Fibroblast of skin of scalp (primary cell): ENCODE measurements at regions not wholly inside any gene's neighbourhood (a gene's known extent, or its start where the extent isn't known, plus 50 kb on each side); places are given as distances from the start of the nearest gene placed in this dataset.

Source experiments
- DNase-seq: peaks from one replicate; pipeline ENCODE4 v3.0.0-alpha.2; 2013

GRCh38 chr13:107907065-107907805, 308.1 kb downstream of the LIG4 start:
- DNase-seq: no peak

DNA sequence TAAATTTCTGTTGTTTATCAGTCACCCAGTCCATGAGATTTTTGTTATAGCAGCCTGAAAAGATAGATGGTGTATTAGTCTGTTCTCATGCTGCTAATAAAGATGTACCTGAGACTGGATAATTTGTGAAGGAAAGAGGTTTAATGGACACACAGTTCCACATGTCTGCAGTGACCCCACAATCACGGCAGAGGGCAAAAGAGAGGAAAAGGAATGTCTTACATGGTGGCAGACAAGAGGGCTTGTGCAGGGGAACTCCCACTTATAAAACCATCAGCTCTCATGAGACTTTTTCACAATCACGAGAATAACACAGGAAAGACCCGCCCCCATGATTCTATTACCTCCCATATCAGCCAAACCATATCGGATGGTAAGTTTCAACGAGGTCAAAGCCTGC, 309.2 kb downstream of the LIG4 start:
- DNase-seq: no peak

DNA sequence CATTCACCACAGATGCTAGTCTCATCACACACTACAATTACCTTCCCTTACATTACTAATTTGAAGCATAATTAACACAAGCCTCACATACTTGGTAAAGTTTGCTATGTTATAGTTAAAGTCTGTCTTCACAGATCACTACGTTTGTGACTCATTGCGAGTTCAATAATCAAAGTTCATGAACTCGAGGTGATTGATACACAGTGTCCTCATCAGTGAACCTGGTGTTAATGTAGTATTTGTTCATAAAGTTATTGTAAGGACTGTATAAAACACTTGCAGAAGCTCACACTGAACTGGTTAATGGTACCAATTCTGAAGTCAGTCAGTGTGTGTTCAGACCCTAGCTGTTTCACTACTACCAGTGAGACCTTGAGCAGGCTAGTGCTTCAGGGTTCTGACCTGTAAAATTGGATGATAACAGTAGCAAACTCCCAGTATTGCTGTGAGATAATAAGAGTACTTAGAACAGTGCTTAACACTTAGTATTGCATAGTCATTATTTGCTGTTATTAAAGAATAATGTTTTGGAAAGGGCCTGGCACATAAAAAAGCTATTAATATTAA, 313.3 kb downstream of the LIG4 start:
- no peak for DNase-seq

GRCh38 chr13:107901230-107901629, 314.1 kb downstream of the LIG4 start:
- no peak for DNase-seq

- DNase-seq: peak; percentile 27
These were observed 314.6 kb downstream of the LIG4 start for GRCh38 chr13:107900775-107901174.

DNA sequence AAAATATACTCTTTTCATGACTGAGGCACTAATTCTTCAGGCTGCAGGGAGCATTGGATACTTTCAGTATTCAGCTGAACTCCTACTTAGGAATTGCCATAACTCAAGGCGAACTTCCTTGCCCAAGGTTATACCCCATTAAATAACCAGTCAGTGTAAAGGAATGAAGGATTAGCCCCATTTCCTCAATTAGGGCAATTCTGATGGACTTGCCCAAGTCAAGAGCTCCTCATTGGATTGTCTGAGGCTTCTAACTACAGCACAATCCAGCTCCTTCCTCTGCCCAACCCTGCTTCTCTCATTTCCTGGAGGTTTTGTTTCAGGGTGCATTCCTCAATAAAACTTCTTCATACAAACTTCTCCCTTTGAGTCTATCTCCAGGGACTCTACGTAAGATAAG, 329.2 kb downstream of the LIG4 start:
- DNase-seq: no peak

DNA sequence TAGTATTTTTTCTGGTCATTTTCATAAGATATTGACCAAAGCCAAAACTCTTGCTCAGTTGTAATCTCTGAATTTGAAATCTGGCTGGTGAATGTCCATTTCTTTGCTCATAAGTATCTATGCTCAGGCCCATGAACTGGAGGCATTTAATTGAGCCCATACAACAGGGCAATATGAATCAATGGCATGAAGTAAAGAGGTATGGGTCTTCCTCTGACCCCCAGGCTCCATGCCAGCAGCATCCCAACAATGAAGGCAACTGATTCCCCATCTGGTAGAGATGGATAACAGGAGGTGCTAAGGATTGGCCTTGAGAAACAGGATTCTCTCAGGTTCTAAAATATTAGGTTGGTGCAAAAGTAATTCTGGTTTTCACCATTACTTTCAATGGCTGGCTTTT, 330.8 kb downstream of the LIG4 start:
- no peak for DNase-seq

- DNase-seq: peak; percentile 40
These were observed 331.7 kb downstream of the LIG4 start for GRCh38 chr13:107883561-107884175.

GRCh38 chr13:107882708-107883560, 332.4 kb downstream of the LIG4 start:
- no peak for DNase-seq

DNA sequence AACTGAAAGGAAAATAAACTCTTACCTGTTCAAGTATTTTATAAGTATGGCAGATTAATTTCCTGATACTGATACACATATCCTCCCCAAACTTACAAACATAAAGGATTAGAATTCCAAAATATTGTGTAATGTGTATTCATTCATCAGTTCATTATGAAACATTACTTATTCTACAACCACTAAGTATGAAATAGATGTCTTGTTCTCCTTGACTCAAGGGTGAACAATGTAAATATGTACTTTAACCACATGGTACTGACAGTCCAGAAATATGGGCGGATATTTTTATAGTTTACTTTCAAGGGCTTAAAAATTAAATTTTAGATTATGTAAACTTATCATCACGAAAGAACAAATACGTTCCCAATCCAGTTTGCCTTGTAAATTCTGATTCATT, 334.0 kb downstream of the LIG4 start:
- no peak for DNase-seq

DNA sequence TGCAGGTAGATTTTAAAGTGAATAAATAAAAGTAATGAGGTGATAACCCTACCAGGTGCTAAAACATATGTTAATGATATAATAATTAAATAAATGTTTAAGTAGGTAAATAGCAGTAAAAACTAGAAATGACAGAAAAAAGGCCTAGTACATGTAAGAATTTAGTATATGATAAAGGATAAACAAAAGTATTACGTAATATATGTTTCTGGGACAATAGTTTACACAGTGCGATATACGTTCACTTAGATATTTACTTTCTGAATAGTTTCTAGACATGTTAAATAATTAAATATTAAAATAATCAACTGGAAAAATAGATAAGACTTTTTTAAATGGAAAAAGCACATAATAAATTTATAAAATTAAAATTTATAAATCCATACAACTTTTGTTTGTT, 340.9 kb downstream of the LIG4 start:
- DNase-seq: no peak

GRCh38 chr13:107873926-107874325, 341.4 kb downstream of the LIG4 start:
- no peak for DNase-seq

DNA sequence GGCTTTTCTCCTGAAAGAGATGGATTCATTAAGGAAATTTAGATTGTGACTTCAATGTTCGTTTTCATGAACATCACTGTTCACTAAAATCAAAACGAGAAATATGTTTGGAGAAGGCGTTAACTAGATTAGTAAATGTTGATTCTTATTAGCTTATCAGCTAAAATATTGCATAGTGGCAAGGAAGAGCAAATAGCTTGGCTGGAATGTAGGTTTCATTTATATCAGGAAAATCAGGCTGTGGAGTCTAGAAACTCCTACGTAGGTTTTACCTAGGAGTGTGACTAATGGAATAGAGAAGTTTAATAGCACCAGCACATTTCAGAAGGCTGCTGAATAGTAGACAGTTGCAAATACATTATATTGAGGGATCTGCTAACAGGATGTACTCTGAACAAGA, 344.9 kb downstream of the LIG4 start:
- no peak for DNase-seq

GRCh38 chr13:107867701-107868661, 347.4 kb downstream of the LIG4 start:
- DNase-seq: peak; percentile 33

DNA sequence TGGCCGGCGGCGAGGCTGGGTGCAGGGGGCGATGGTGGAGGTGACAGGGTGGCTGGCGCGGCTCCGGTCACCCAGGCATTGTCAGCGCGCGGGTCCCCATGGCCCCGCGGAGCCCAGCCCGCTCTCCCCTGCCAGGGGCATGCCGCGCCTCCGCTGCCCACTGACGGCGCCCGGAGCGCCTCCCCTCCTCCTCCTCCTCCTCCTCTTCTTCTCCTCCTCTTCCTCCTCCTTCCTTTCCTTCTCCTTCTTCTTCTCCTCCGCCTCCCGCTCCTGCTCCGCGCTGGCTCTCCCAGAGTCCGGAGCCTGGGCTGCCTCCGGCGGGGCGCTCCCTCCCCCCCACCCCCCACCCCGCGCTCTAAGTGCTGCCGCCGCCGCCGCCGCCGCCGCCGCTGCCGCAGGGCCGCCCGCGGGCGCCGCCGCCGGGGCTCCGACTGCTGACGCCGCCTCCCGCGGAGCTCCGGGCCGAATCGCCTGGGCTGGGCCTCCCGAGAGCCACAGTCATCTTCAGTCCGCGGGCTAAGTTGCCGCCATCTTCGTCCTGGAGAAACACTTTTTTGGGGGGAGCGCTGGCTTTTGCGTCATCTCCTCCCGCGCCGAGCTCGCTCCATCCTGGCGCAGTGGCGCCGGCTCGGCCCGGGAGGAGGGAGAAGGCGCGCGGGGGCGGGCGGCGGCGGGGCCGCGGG, 348.3 kb downstream of the LIG4 start:
- peak; percentile 45 for DNase-seq

DNA sequence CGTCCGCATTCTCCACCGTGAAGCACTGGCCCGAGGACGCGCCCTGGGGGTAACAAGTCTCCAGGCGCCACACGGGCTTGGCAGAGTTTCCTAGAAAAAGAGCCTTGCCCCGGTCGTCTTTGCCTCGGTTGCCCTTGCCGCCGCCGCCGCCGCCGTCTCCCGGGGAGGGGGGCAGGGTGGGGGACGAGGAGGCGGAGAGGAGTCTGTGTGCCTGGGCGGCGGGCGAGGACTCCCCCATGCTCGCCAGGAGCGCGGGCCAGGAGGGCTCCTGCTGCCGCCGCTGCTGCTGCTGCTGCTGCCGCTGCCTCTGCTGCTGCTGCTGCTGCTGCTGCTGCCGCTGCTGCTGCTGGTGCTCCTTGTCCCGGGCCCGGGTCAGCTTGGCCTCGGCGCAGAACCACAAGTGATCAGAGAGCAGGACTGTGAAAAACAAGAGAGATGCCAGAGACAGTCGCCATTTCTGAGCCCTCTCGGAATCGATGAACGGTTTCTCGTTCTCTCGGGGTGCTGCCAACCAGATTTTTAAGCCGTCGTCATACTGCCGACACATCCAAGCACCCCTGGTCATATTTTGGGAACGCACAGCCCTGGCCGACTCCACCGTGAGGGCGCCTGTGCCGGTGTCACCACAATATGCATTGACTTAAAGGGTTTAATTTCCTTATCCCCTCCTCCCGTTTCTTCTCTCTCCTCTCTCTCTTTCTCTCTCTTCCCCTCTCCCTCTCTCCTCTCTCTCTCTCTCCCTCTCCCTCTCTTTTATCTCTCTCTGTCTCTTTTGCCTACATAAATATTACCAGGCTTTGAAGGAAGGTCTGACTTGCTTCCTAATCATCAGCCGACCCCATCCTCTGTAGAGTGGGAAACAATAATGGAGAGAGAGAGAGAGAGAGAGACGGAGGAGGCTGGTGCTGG, 349.1 kb downstream of the LIG4 start:
- peak; percentile 34 for DNase-seq

DNA sequence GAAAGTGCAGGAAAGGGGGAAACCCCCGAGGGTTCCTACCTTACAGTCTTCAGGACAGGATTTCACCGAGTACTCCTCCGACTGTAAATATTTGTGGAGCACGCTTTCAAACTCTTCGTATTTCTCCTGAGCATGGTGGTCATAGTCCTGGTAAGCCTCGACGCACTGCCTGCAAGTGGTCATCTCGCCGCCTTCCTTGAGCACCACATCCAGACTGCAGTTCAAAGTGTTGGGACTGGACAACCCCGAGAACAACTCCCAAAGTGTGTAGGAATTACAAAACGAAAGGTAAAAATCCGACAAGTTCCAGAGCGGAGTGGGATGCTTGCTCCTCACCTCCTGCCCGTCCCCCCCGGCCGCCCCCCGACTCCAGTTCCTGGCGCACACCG, 349.7 kb downstream of the LIG4 start:
- no peak for DNase-seq

- DNase-seq: no peak
These were observed 350.1 kb downstream of the LIG4 start for GRCh38 chr13:107865318-107865575.

- peak; percentile 60 for DNase-seq
These were observed 350.6 kb downstream of the LIG4 start for GRCh38 chr13:107864543-107865317.

DNA sequence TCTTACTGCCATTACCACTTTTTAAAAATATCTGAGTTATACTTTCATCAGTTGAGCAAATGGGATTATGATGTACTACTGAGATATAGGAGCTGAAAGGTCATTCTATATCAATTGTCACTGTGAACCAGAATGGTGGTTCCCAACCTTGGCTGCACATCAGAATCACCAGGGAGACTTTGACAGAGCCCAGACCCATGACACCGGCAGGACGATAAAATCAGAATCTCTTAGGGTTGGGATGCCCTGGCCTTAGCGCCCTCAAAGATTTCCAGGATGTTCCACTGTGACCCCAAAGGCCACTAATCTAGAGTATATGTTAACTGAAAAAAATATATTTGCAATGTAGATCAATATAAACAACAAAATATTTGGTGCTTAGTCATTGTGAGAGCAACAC, 355.1 kb downstream of the LIG4 start:
- DNase-seq: no peak
